Liver (tissue), 7 donors: ENCODE measurements at regions not wholly inside any gene's neighbourhood (a gene's known extent, or its start where the extent isn't known, plus 50 kb on each side); places are given as distances from the start of the nearest gene placed in this dataset.

Experiments used
- DNase-seq: peaks from one replicate; pipeline ENCODE4 v3.0.0-alpha.2; 2017; ENCODE audit warnings: low spot score
- H3K27ac ChIP-seq, 2 donors: one replicate each; pipeline ENCODE4 v1.7.0; 2013; ENCODE audit warnings: inconsistent platforms in 2 of 2, low read length in 2 of 2, control low read depth in 1 of 2, low read depth in 1 of 2, mild to moderate bottlenecking in 1 of 2
- H3K27me3 ChIP-seq, 4 donors: one replicate each; pipeline versions ENCODE4 v1.6.1 to v1.7.0; 2013; ENCODE audit warnings: low read length in 3 of 4, inconsistent platforms in 1 of 4, mild to moderate bottlenecking in 1 of 4, moderate library complexity in 1 of 4; ENCODE audit not compliant: control insufficient read depth in 4 of 4, insufficient read depth in 4 of 4
- H3K36me3 ChIP-seq, 4 donors: one replicate each; pipeline versions ENCODE4 v1.6.1 to v1.7.0; 2013; ENCODE audit warnings: low read length in 3 of 4, mild to moderate bottlenecking in 3 of 4, low read depth in 1 of 4, moderate library complexity in 1 of 4; ENCODE audit not compliant: control insufficient read depth in 4 of 4, insufficient read depth in 3 of 4
- H3K4me1 ChIP-seq, 4 donors: one replicate each; pipeline versions ENCODE4 v1.6.1 to v1.7.0; 2013; ENCODE audit warnings: low read length in 3 of 4, mild to moderate bottlenecking in 3 of 4, moderate library complexity in 1 of 4; ENCODE audit not compliant: control insufficient read depth in 4 of 4, insufficient read depth in 4 of 4
- H3K4me3 ChIP-seq, 3 donors: one replicate each; pipeline versions ENCODE4 v1.6.1 to v1.7.0; 2013; ENCODE audit warnings: low read length in 3 of 3, control low read depth in 1 of 3, low read depth in 1 of 3, mild to moderate bottlenecking in 1 of 3
- H3K9ac ChIP-seq, 2 donors: one replicate each; pipeline ENCODE4 v1.7.0; 2013; ENCODE audit warnings: low read length in 2 of 2, mild to moderate bottlenecking in 2 of 2, moderate library complexity in 2 of 2, control low read depth in 1 of 2, low read depth in 1 of 2
- H3K9me3 ChIP-seq, 4 donors: one replicate each; pipeline versions ENCODE4 v1.6.1 to v1.7.0; 2013; ENCODE audit warnings: low read length in 3 of 4; ENCODE audit not compliant: control insufficient read depth in 4 of 4
- FOXA1 ChIP-seq: IDR thresholded peaks from 2 replicates; pipeline ENCODE4 v1.6.1; 2016; ENCODE audit warnings: antibody characterized with exemption
- FOXA2 ChIP-seq: IDR thresholded peaks from 2 replicates; pipeline ENCODE4 v1.6.1; 2016; ENCODE audit warnings: antibody characterized with exemption
- HNF4G ChIP-seq: IDR thresholded peaks from 2 replicates; pipeline ENCODE4 v1.6.1; 2016; ENCODE audit warnings: antibody characterized with exemption
- MAX ChIP-seq: IDR thresholded peaks from 2 replicates; pipeline ENCODE4 v1.6.1; 2016; ENCODE audit warnings: antibody characterized with exemption
- RAD21 ChIP-seq, 2 donors: IDR thresholded peaks; 2 replicates each; pipeline ENCODE4 v1.6.1; 2016; ENCODE audit warnings: antibody characterized with exemption in 2 of 2, mild to moderate bottlenecking in 2 of 2
- REST ChIP-seq: IDR thresholded peaks from 2 replicates; pipeline ENCODE4 v1.6.1; 2016; ENCODE audit warnings: antibody characterized with exemption, mild to moderate bottlenecking
- RXRA ChIP-seq, 2 donors: IDR thresholded peaks; 2 replicates each; pipeline ENCODE4 v1.6.1; 2017 to 2018; ENCODE audit warnings: antibody characterized with exemption in 2 of 2, mild to moderate bottlenecking in 1 of 2
- ZBTB33 ChIP-seq: IDR thresholded peaks from 2 replicates; pipeline ENCODE4 v1.6.1; 2016; ENCODE audit warnings: antibody characterized with exemption
- WGBS: extraction: QIAGEN DNeasy Blood & Tissue Kit; methylation state at CpG from one replicate; pipeline ENCODE4 v1.1.7; 2013; 5-methylcytosine and 5-hydroxymethylcytosine counted together
- donor health status: healthy.
- donor health status: healthy.
- donor health status: healthy.
- donor health status: healthy.

- Histone ChIP-seq H3K4me3 (no peak overlapping the region), H3K27me3 (peaks cover 0 to 5% (median 0%) of the 10 kb centered on the region in 4 donors), H3K9me3 (no peaks in the 10 kb centered on the region), H3K36me3 (no peaks in the 10 kb centered on the region), H3K4me1 (no peaks in the 10 kb centered on the region), H3K27ac (no peak overlapping the region), H3K9ac (no peak overlapping the region)
- TF ChIP-seq ZBTB33 = no peak
- no peak for TF ChIP-seq RAD21 (IDR thresholded peaks at IDR 0.05)
- no peak for TF ChIP-seq FOXA1
- no peak for TF ChIP-seq REST
- TF ChIP-seq RXRA (IDR thresholded peaks at IDR 0.05) = no peak
- no peak for TF ChIP-seq MAX
- DNase-seq = no peak
Measured at GRCh38 chr2:66890166-66890742, 455.3 kb downstream of the MEIS1 start.

- no peak for TF ChIP-seq REST
- no peak for TF ChIP-seq FOXA2
- TF ChIP-seq ZBTB33 = no peak
- TF ChIP-seq HNF4G = no peak
- no peaks in the 10 kb centered on the region for H3K9me3 ChIP-seq
- H3K9ac ChIP-seq = no peak overlapping the region
- no peak for DNase-seq
- H3K4me3 ChIP-seq = no peak overlapping the region
- no peaks in the 10 kb centered on the region for H3K4me1 ChIP-seq
- peaks cover 0 to 5% (median 0%) of the 10 kb centered on the region in 4 donors for H3K27me3 ChIP-seq
- WGBS = 78% methylated on average over 2 of the region's 2 CpGs
- no peaks in the 10 kb centered on the region for H3K36me3 ChIP-seq
- H3K27ac ChIP-seq = no peak overlapping the region
Measured at GRCh38 chr2:66895206-66895605, 460.3 kb downstream of the MEIS1 start.
